GM21447 (cell line): ENCODE measurements at regions not wholly inside any gene's neighbourhood (a gene's known extent, or its start where the extent isn't known, plus 50 kb on each side); places are given as distances from the start of the nearest gene placed in this dataset.
"Not testable (repeated sequence)": the region's sequence is repeated elsewhere in the genome, so short reads cannot be mapped to it uniquely, and the experiment has no call there.

Experiments
- ATAC-seq: cut with Tn5 transposase; IDR thresholded peaks from one replicate; pipeline ENCODE4 v1.9.1; 2021; ENCODE audit not compliant: unreplicated experiment

- not testable (repeated sequence) for ATAC-seq
These were observed 53.9 kb downstream of the CDRT15L2 start for GRCh38 chr17:20633268-20634059.

- ATAC-seq: not testable (repeated sequence)
These were observed 60.6 kb downstream of the CDRT15L2 start for GRCh38 chr17:20640147-20640546.

GRCh38 chr17:20646661-20647272 is 67.2 kb downstream of the CDRT15L2 start:
- ATAC-seq: not testable (repeated sequence)

- ATAC-seq: peak; percentile 94
These were observed 69.7 kb downstream of the CDRT15L2 start for GRCh38 chr17:20649097-20649767.

- ATAC-seq: not testable (repeated sequence)
These were observed 71.5 kb downstream of the CDRT15L2 start for GRCh38 chr17:20651022-20651421.

- ATAC-seq: not testable (repeated sequence)
These were observed 72.2 kb downstream of the CDRT15L2 start for GRCh38 chr17:20651736-20652135.

GRCh38 chr17:20653391-20653790 is 73.9 kb downstream of the CDRT15L2 start:
- not testable (repeated sequence) for ATAC-seq

- not testable (repeated sequence) for ATAC-seq
These were observed 74.6 kb downstream of the CDRT15L2 start for GRCh38 chr17:20654114-20654513.

- ATAC-seq: not testable (repeated sequence)
These were observed 75.1 kb downstream of the CDRT15L2 start for GRCh38 chr17:20654575-20654974.

GRCh38 chr17:20665103-20665955 is 85.8 kb downstream of the CDRT15L2 start:
- ATAC-seq: not testable (repeated sequence)

GRCh38 chr17:20666689-20667088 is 87.2 kb downstream of the CDRT15L2 start:
- ATAC-seq: not testable (repeated sequence)

- ATAC-seq: not testable (repeated sequence)
These were observed 88.2 kb downstream of the CDRT15L2 start for GRCh38 chr17:20667712-20668111.

GRCh38 chr17:20668316-20668715 is 88.8 kb downstream of the CDRT15L2 start:
- ATAC-seq: not testable (repeated sequence)

GRCh38 chr17:20668868-20669267 is 89.3 kb downstream of the CDRT15L2 start:
- ATAC-seq: not testable (repeated sequence)

GRCh38 chr17:20670506-20670905 is 91.0 kb downstream of the CDRT15L2 start:
- ATAC-seq: peak; percentile 63

- ATAC-seq: not testable (repeated sequence)
These were observed 94.8 kb downstream of the CDRT15L2 start for GRCh38 chr17:20674374-20674773.

- not testable (repeated sequence) for ATAC-seq
These were observed 96.2 kb downstream of the CDRT15L2 start for GRCh38 chr17:20675707-20676106.

- ATAC-seq: not testable (repeated sequence)
These were observed 97.1 kb downstream of the CDRT15L2 start for GRCh38 chr17:20676656-20677055.

- ATAC-seq: not testable (repeated sequence)
These were observed 97.9 kb downstream of the CDRT15L2 start for GRCh38 chr17:20677469-20677868.

- ATAC-seq: not testable (repeated sequence)
These were observed 98.9 kb downstream of the CDRT15L2 start for GRCh38 chr17:20678424-20678823.
